HG03520 (cell line): ENCODE measurements at regions not wholly inside any gene's neighbourhood (a gene's known extent, or its start where the extent isn't known, plus 50 kb on each side); places are given as distances from the start of the nearest gene placed in this dataset.

Experiments used
- ATAC-seq: cut with Tn5 transposase; IDR thresholded peaks from one replicate; pipeline ENCODE4 v1.9.1; 2021; ENCODE audit warnings: mild to moderate bottlenecking, moderate library complexity; ENCODE audit not compliant: unreplicated experiment

GRCh38 chr1:229817936-229818335, 191.9 kb downstream of the URB2 start:
- no peak for ATAC-seq

- no peak for ATAC-seq
These were observed 193.0 kb downstream of the URB2 start for GRCh38 chr1:229819091-229819490.

- no peak for ATAC-seq
These were observed 196.0 kb downstream of the URB2 start for GRCh38 chr1:229822026-229822425.

GRCh38 chr1:229825042-229825441, 199.0 kb downstream of the URB2 start:
- no peak for ATAC-seq

GRCh38 chr1:229828461-229828860, 202.4 kb downstream of the URB2 start:
- no peak for ATAC-seq

- no peak for ATAC-seq
These were observed 206.6 kb downstream of the URB2 start for GRCh38 chr1:229832695-229833094.

GRCh38 chr1:229834230-229834629, 208.2 kb downstream of the URB2 start:
- no peak for ATAC-seq

- no peak for ATAC-seq
These were observed 209.2 kb downstream of the URB2 start for GRCh38 chr1:229835226-229835625.

- ATAC-seq = no peak
These were observed 210.3 kb downstream of the URB2 start for GRCh38 chr1:229836324-229836723.

- no peak for ATAC-seq
These were observed 212.2 kb downstream of the URB2 start for GRCh38 chr1:229838204-229838603.

- ATAC-seq = no peak
These were observed 213.8 kb downstream of the URB2 start for GRCh38 chr1:229839800-229840199.

GRCh38 chr1:229841230-229841629, 215.2 kb downstream of the URB2 start:
- no peak for ATAC-seq

GRCh38 chr1:229842302-229843255, 216.5 kb downstream of the URB2 start:
- ATAC-seq = no peak

GRCh38 chr1:229843627-229844238, 217.7 kb downstream of the URB2 start:
- ATAC-seq = no peak

GRCh38 chr1:229844675-229845074, 218.6 kb downstream of the URB2 start:
- ATAC-seq = no peak

GRCh38 chr1:229845410-229846138, 219.5 kb downstream of the URB2 start:
- no peak for ATAC-seq

GRCh38 chr1:229846351-229846750, 220.3 kb downstream of the URB2 start:
- no peak for ATAC-seq

GRCh38 chr1:229848752-229849677, 218.0 kb upstream of the GALNT2 start:
- no peak for ATAC-seq

GRCh38 chr1:229851511-229851910, 215.5 kb upstream of the GALNT2 start:
- no peak for ATAC-seq

- no peak for ATAC-seq
These were observed 213.3 kb upstream of the GALNT2 start for GRCh38 chr1:229853751-229854150.
